ENCODE measurements at regions not wholly inside any gene's neighbourhood (a gene's known extent, or its start where the extent isn't known, plus 50 kb on each side); places are given as distances from the start of the nearest gene placed in this dataset.

GRCh38 chr6:110529907-110530306, 53.5 kb upstream of the SLC22A16 start:
- intact Hi-C loops (cut with DNase I), result loop anchor here (5.0 kb wide), 2 partner anchors 417 to 682 kb away; no protein-coding TSS in a partner anchor
- Histone ChIP-seq H3K4me1 (peaks cover 3 to 10% (median 9%) of the 10 kb centered on the region in 4 donors), H3K9me3 (no peaks in the 10 kb centered on the region), H3K27me3 (no peaks in the 10 kb centered on the region), H3K4me3 (no peak overlapping the region), H3K27ac (replicated peaks in 1 of 4) (no peak overlapping the region), H3K36me3 (no peaks in the 10 kb centered on the region)
- 94% methylated on average over 3 of the region's 3 CpGs for WGBS
- DNase-seq (ENCODE audit: extremely low spot score), result no peak
- TF ChIP-seq POLR2A (IDR thresholded peaks at IDR 0.05; ENCODE audit: low read depth) (no peak), EP300 (IDR thresholded peaks at IDR 0.05) (no peak), CTCF (IDR thresholded peaks at IDR 0.05) (no peak), POLR2AphosphoS5 (IDR thresholded peaks at IDR 0.05) (no peak)

- H3K9me3 ChIP-seq, result no peaks in the 10 kb centered on the region
- TF ChIP-seq POLR2A (IDR thresholded peaks at IDR 0.05; ENCODE audit: low read depth), result no peak
- no peak for TF ChIP-seq POLR2AphosphoS5 (IDR thresholded peaks at IDR 0.05)
- no peak for TF ChIP-seq CTCF (IDR thresholded peaks at IDR 0.05)
- TF ChIP-seq EP300 (IDR thresholded peaks at IDR 0.05), result no peak
- no peak for DNase-seq (ENCODE audit: extremely low spot score)
- no peak overlapping the region for H3K4me3 ChIP-seq
- 62% methylated on average over 5 of the region's 5 CpGs for WGBS
- no peak overlapping the region for H3K27ac ChIP-seq (replicated peaks in 1 of 4)
- H3K27me3 ChIP-seq, result no peaks in the 10 kb centered on the region
- H3K4me1 ChIP-seq, result peaks cover 3 to 10% (median 9%) of the 10 kb centered on the region in 4 donors
- H3K36me3 ChIP-seq, result no peaks in the 10 kb centered on the region
- intact Hi-C loops (cut with DNase I), result loop anchor here (5.0 kb wide), 2 partner anchors 418 to 683 kb away; no protein-coding TSS in a partner anchor
These were observed 52.9 kb upstream of the SLC22A16 start for GRCh38 chr6:110529355-110529754.

DNA sequence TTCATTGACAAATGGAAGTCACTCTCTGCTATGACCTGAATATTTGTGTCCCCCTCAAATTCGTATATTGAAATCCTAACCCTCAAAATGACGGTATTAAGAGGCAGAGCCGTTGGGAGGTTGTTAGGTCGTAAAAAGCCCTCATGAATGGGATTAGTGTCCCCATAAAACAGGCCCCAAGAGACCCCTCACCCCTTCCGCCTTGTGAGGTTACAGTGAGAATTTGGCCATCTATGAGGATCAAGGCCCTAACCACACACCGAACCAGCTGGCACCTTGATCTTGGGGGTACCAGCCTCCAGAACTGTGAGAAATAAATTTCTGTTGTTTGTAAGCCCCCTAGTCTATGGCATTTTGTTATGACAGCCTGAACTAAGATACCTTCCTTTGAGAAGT, 52.5 kb upstream of the SLC22A16 start:
- no peaks in the 10 kb centered on the region for H3K9me3 ChIP-seq
- WGBS, result 91% methylated on average over 6 of the region's 6 CpGs
- H3K36me3 ChIP-seq, result no peaks in the 10 kb centered on the region
- H3K4me1 ChIP-seq, result peaks cover 3 to 10% (median 9%) of the 10 kb centered on the region in 4 donors
- TF ChIP-seq POLR2A (IDR thresholded peaks at IDR 0.05; ENCODE audit: low read depth) (no peak), EP300 (IDR thresholded peaks at IDR 0.05) (no peak), POLR2AphosphoS5 (IDR thresholded peaks at IDR 0.05) (no peak), CTCF (IDR thresholded peaks at IDR 0.05) (no peak)
- peak overlapping the region in 1 of 4 donors; percentile 7 for H3K27ac ChIP-seq (replicated peaks in 1 of 4)
- no peaks in the 10 kb centered on the region for H3K27me3 ChIP-seq
- DNase-seq (ENCODE audit: extremely low spot score), result peak; percentile 90
- intact Hi-C loops (cut with DNase I), result loop anchor here (5.0 kb wide), 2 partner anchors 418 to 683 kb away; no protein-coding TSS in a partner anchor
- H3K4me3 ChIP-seq, result no peak overlapping the region

DNA sequence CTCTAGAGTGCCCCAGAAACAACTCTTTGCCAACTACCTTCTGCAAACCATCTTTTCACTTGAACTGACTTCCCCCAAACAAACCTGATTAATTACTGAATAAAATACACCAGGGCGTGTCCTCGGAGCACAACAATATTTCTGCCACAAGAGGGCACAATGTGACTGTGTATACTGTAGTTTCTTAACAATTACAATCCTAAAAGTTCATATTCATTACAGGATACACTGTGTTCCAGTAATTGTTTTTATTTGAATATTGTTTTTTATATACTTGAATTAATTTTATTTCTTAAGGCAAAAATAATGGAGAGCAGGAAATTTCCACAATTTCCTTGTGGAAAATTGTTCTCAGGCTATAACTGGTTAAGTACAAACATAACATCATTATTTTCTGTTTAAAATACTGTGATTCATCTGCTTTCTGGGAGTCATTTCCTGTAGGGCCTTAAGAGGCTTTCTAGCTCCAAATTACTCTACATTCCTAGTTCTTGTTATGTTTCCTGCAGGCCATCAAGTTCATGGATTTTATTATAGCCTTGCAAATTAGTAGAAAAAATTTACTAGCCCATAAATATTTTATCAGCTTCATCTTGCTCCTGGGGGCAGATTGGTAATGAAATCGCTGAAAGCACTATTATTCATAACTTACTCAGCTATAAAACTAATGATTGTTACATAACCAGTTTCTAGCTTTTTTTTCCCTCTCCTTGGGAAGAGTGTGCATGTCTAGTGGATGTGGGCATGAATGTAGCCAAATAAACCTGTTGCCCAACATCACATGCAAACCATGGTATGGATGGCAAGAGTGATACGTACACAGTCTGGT, 51.9 kb upstream of the SLC22A16 start:
- WGBS, result 23% methylated on average over 4 of the region's 4 CpGs
- H3K36me3 ChIP-seq, result no peaks in the 10 kb centered on the region
- no peak for TF ChIP-seq POLR2A (IDR thresholded peaks at IDR 0.05; ENCODE audit: low read depth)
- peak; percentile 73 to 77 (median 73) for TF ChIP-seq CTCF (IDR thresholded peaks at IDR 0.05)
- no peak for TF ChIP-seq POLR2AphosphoS5 (IDR thresholded peaks at IDR 0.05)
- intact Hi-C loops (cut with DNase I), result loop anchor here (5.0 kb wide), 2 partner anchors 419 to 684 kb away; no protein-coding TSS in a partner anchor
- no peaks in the 10 kb centered on the region for H3K9me3 ChIP-seq
- H3K4me1 ChIP-seq, result peaks cover 3 to 10% (median 9%) of the 10 kb centered on the region in 4 donors
- no peaks in the 10 kb centered on the region for H3K27me3 ChIP-seq
- no peak overlapping the region for H3K4me3 ChIP-seq
- DNase-seq (ENCODE audit: extremely low spot score), result no peak
- H3K27ac ChIP-seq (replicated peaks in 1 of 4), result peak overlapping the region in 1 of 4 donors; percentile 7

All from esophagus muscularis mucosa (tissue), 4 donors.